HG02884 (cell line): ENCODE measurements at regions not wholly inside any gene's neighbourhood (a gene's known extent, or its start where the extent isn't known, plus 50 kb on each side); places are given as distances from the start of the nearest gene placed in this dataset.
"Not testable (repeated sequence)": the region's sequence is repeated elsewhere in the genome, so short reads cannot be mapped to it uniquely, and the experiment has no call there.

Experiments used
- ATAC-seq: cut with Tn5 transposase; IDR thresholded peaks from one replicate; pipeline ENCODE4 v1.9.1; 2021; ENCODE audit warnings: mild to moderate bottlenecking, moderate library complexity; ENCODE audit not compliant: unreplicated experiment

- ATAC-seq: no peak
Measured at GRCh38 chr18:78784861-78785260, 194.8 kb upstream of the SALL3 start.

GRCh38 chr18:78785706-78786105 is 193.9 kb upstream of the SALL3 start:
- ATAC-seq: no peak

GRCh38 chr18:78786776-78787175 is 192.8 kb upstream of the SALL3 start:
- ATAC-seq: no peak

- no peak for ATAC-seq
Measured at GRCh38 chr18:78787751-78788150, 191.9 kb upstream of the SALL3 start.

- no peak for ATAC-seq
Measured at GRCh38 chr18:78788161-78788560, 191.5 kb upstream of the SALL3 start.

GRCh38 chr18:78789850-78790249 is 189.8 kb upstream of the SALL3 start:
- no peak for ATAC-seq

GRCh38 chr18:78790511-78790910 is 189.1 kb upstream of the SALL3 start:
- ATAC-seq: no peak

GRCh38 chr18:78790960-78791359 is 188.7 kb upstream of the SALL3 start:
- ATAC-seq: no peak

- ATAC-seq: no peak
Measured at GRCh38 chr18:78792094-78792493, 187.5 kb upstream of the SALL3 start.

- no peak for ATAC-seq
Measured at GRCh38 chr18:78792736-78793135, 186.9 kb upstream of the SALL3 start.

GRCh38 chr18:78793313-78794070 is 186.1 kb upstream of the SALL3 start:
- no peak for ATAC-seq

- ATAC-seq: no peak
Measured at GRCh38 chr18:78794071-78794430, 185.6 kb upstream of the SALL3 start.

GRCh38 chr18:78796693-78797455 is 182.7 kb upstream of the SALL3 start:
- no peak for ATAC-seq

- no peak for ATAC-seq
Measured at GRCh38 chr18:78797499-78797898, 182.1 kb upstream of the SALL3 start.

GRCh38 chr18:78798402-78799175 is 181.0 kb upstream of the SALL3 start:
- no peak for ATAC-seq

GRCh38 chr18:78799382-78800089 is 180.1 kb upstream of the SALL3 start:
- ATAC-seq: no peak

GRCh38 chr18:78800102-78800851 is 179.3 kb upstream of the SALL3 start:
- not testable (repeated sequence) for ATAC-seq

- ATAC-seq: no peak
Measured at GRCh38 chr18:78801011-78801410, 178.6 kb upstream of the SALL3 start.

- ATAC-seq: no peak
Measured at GRCh38 chr18:78803104-78803503, 176.5 kb upstream of the SALL3 start.
